Lower leg skin (tissue), 3 donors: ENCODE measurements at regions not wholly inside any gene's neighbourhood (a gene's known extent, or its start where the extent isn't known, plus 50 kb on each side); places are given as distances from the start of the nearest gene placed in this dataset.

Experiments
- CTCF ChIP-seq, 3 donors: fragments of 450-650 bp; IDR thresholded peaks; one replicate each; pipeline ENCODE4 v1.5.1; 2016; ENCODE audit warnings: antibody characterized with exemption in 3 of 3, mild to moderate bottlenecking in 3 of 3, moderate library complexity in 2 of 3
- POLR2A ChIP-seq, 2 donors: fragments of 450-650 bp; IDR thresholded peaks; one replicate each; pipeline ENCODE4 v1.6.1; 2016 to 2017; ENCODE audit warnings: antibody characterized with exemption in 2 of 2, mild to moderate bottlenecking in 1 of 2, moderate library complexity in 1 of 2

GRCh38 chr4:57710053-57710452, 599.9 kb upstream of the IGFBP7 start:
- no peak for TF ChIP-seq POLR2A (IDR thresholded peaks at IDR 0.05)
- no peak for TF ChIP-seq CTCF (IDR thresholded peaks at IDR 0.05)
